Kidney (tissue), 13 donors: ENCODE measurements at regions not wholly inside any gene's neighbourhood (a gene's known extent, or its start where the extent isn't known, plus 50 kb on each side); places are given as distances from the start of the nearest gene placed in this dataset.
A peak's percentile ranks its signal among the peaks of the same experiment; 100 is the strongest.
"Not testable (repeated sequence)": the region's sequence is repeated elsewhere in the genome, so short reads cannot be mapped to it uniquely, and the experiment has no call there.

ENCODE experiments used
- DNase-seq, 5 donors: peaks; one replicate each; pipeline ENCODE4 v3.0.0-alpha.2; 2013 to 2020
- FAIRE-seq: peaks from 2 replicates; lab custom pipeline; 2012; peaks lifted over from hg19 to GRCh38; lab: Jason Lieb, UNC
- H3K27ac ChIP-seq, 2 donors: one replicate each; pipeline ENCODE4 v1.7.0; 2013; ENCODE audit warnings: low read depth in 2 of 2, low read length in 2 of 2, inconsistent platforms in 1 of 2
- H3K27me3 ChIP-seq: one replicate; pipeline ENCODE4 v1.7.1; 2013; ENCODE audit warnings: low read length, inconsistent platforms; ENCODE audit not compliant: control insufficient read depth, insufficient read depth
- H3K36me3 ChIP-seq, 3 donors: one replicate each; pipeline versions ENCODE4 v1.7.0 to v1.7.1; 2013; ENCODE audit warnings: low read length in 3 of 3, control low read depth in 1 of 3, inconsistent platforms in 1 of 3; ENCODE audit not compliant: insufficient read depth in 3 of 3, control insufficient read depth in 2 of 3
- H3K4me1 ChIP-seq, 3 donors: one replicate each; pipeline versions ENCODE4 v1.7.0 to v1.7.1; 2013; ENCODE audit warnings: low read length in 3 of 3, inconsistent platforms in 1 of 3, low read depth in 1 of 3; ENCODE audit not compliant: control insufficient read depth in 2 of 3, insufficient read depth in 2 of 3
- H3K4me3 ChIP-seq, 3 donors: one replicate each; pipeline versions ENCODE4 v1.7.0 to v1.8.1; 2013; ENCODE audit warnings: low read length in 3 of 3, control low read depth in 1 of 3, inconsistent platforms in 1 of 3
- H3K9ac ChIP-seq, 3 donors: one replicate each; pipeline versions ENCODE4 v1.7.0 to v1.7.1; 2013; ENCODE audit warnings: low read length in 3 of 3, control low read depth in 1 of 3, inconsistent platforms in 1 of 3
- H3K9me3 ChIP-seq, 3 donors: one replicate each; pipeline versions ENCODE4 v1.7.0 to v1.7.1; 2013; ENCODE audit warnings: low read length in 3 of 3, control low read depth in 1 of 3, inconsistent platforms in 1 of 3; ENCODE audit not compliant: control insufficient read depth in 2 of 3, insufficient read depth in 1 of 3
- CTCF ChIP-seq: IDR thresholded peaks from 3 replicates; pipeline ENCODE4 v1.5.1; 2012; ENCODE audit warnings: mild to moderate bottlenecking, moderate library complexity, borderline replicate concordance; ENCODE audit not compliant: insufficient read depth; ENCODE audit errors: extremely low read depth
- intact Hi-C: fragments of 100-400 bp; cut with DNase I; formaldehyde crosslinking; loops from one replicate; pipeline ENCODE4 v1.11.1; 2022
- donor health status: control.
- donor health status: control.
- donor health status: control.
- donor health status: control.
- donor health status: control.
- donor health status: DM: yes; HTN: yes; CAD: no.
- donor health status: Normal renal cell carcinoma (clear cell type).

DNA sequence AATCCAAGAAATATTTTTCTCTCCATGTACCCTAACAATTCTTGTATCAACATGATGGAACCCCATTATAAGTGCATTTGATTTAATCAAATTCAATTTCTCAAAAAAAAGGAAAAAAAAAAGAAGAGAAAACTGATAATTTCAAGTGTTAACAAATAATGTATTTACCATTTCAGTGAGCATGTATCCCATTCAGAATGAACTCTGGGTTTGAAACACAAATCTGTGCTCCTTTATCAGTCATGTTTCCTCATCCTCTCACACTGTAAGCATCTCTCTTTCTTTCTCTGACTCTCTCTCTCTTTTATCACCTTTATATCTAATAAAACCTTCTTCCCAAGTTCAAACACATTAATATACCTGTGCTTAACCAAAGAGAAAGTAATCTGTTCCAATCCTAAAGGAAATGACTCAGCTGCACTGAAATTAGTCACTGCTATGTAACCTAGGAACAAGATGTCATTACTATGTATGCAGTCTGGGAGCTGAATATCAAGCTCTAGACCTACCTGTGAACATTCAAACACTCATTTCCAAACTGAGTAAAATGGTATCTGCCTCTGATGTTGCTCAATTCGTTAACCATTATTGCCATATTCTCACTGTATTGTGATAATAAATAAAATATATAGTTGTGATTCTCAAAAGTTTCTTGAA is 135.0 kb upstream of the LRIG3 start:
- H3K36me3 ChIP-seq: no peaks in the 10 kb centered on the region
- H3K9ac ChIP-seq: no peak overlapping the region
- intact Hi-C loops: no loop called here
- no peaks in the 10 kb centered on the region for H3K4me1 ChIP-seq
- H3K27ac ChIP-seq: no peak overlapping the region
- H3K27me3 ChIP-seq: no peaks in the 10 kb centered on the region
- FAIRE-seq (no peak), DNase-seq (peak in 1 of 5 donors; percentile 32)
- TF ChIP-seq CTCF: no peak
- H3K4me3 ChIP-seq: no peak overlapping the region
- H3K9me3 ChIP-seq: no peaks in the 10 kb centered on the region

DNA sequence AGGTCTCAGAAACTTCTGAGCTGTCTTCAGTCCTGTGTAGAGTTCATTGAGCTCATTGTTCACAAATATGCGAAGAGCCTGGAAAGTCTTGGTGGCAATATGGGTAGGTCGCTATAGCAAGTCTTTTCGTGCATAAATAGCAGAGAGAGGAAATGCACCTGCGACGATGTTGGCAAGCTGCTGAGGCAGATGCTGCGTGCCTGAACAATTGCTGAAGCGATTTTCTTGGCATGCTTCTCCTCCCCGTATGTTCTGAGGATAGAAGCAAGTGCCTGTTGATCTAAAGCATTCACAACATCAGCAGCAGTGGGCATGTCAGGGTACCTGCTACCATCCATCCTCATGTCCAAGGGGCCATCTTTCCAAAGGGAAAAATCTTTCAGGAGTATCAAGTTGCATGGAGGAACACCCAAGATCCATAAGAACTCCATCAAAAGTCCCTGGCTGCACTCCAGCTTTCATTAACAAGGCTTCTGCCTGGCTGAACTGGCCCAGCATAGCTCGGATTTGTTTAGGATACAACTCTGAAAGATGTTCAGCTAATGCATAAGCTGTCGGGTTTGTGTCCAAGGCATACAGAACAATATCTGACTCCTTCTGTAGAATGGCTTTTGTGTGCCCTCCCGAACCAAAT is 133.1 kb upstream of the LRIG3 start:
- FAIRE-seq, H3K36me3 ChIP-seq: not testable (repeated sequence)

GRCh38 chr12:59046763-59047534 is 126.6 kb upstream of the LRIG3 start:
- intact Hi-C loops: no loop called here
- H3K27me3 ChIP-seq: no peaks in the 10 kb centered on the region
- no peak overlapping the region for H3K27ac ChIP-seq
- FAIRE-seq (no peak), DNase-seq (no peak)
- H3K4me3 ChIP-seq: no peak overlapping the region
- H3K4me1 ChIP-seq: no peaks in the 10 kb centered on the region
- no peaks in the 10 kb centered on the region for H3K36me3 ChIP-seq
- no peak overlapping the region for H3K9ac ChIP-seq
- no peaks in the 10 kb centered on the region for H3K9me3 ChIP-seq
- TF ChIP-seq CTCF: no peak

More for the DNA sequence above, 133.1 kb upstream of the LRIG3 start:
- H3K9ac ChIP-seq, intact Hi-C loops, H3K9me3 ChIP-seq, H3K4me1 ChIP-seq, DNase-seq, H3K27ac ChIP-seq, H3K27me3 ChIP-seq, H3K4me3 ChIP-seq: not testable (repeated sequence)

- Histone ChIP-seq H3K4me1 (peaks cover 0 to 2% (median 0%) of the 10 kb centered on the region in 3 donors), H3K36me3 (no peaks in the 10 kb centered on the region), H3K4me3 (no peak overlapping the region), H3K27me3 (no peaks in the 10 kb centered on the region), H3K9me3 (no peaks in the 10 kb centered on the region), H3K27ac (no peak overlapping the region), H3K9ac (no peak overlapping the region)
- intact Hi-C loops: no loop called here
- DNase-seq (no peak), FAIRE-seq (no peak)
- no peak for TF ChIP-seq CTCF
These were observed 124.5 kb upstream of the LRIG3 start for GRCh38 chr12:59044791-59045190.
